SK-N-SH (cell line): ENCODE measurements at regions not wholly inside any gene's neighbourhood (a gene's known extent, or its start where the extent isn't known, plus 50 kb on each side); places are given as distances from the start of the nearest gene placed in this dataset.

ENCODE experiments used
- CTCF ChIA-PET: fragments of 300-600, 350-600 bp; formaldehyde crosslinking; extraction: SDS; loops from one replicate; lab custom pipeline; 2021; lab: Yijun Ruan, JAX
- POLR2A ChIA-PET: fragments of 350-600 bp; sonication (Branson Sonifier 250); formaldehyde crosslinking; extraction: SDS; loops from one replicate; lab custom pipeline; 2020; ENCODE audit warnings: antibody characterized with exemption, inconsistent platforms; lab: Yijun Ruan, JAX
- DNase-seq: peaks from one replicate; pipeline ENCODE4 v3.0.0; 2012
- H2AFZ ChIP-seq: fragments of 200-600 bp; sonication (generic); 2 replicates; pipeline ENCODE4 v1.8.1; 2016; ENCODE audit warnings: antibody characterized with exemption, mild to moderate bottlenecking, low read depth
- H3F3A ChIP-seq: fragments of 200-600 bp; sonication (generic); replicated peaks from 2 replicates; pipeline ENCODE3; 2016; ENCODE audit warnings: antibody characterized with exemption, mild to moderate bottlenecking; ENCODE audit not compliant: insufficient read depth
- H3K27ac ChIP-seq, 2 experiments: fragments of 200-500 bp in 1 of 2; fragments of 200-600 bp in 1 of 2; sonication (Bioruptor generic) in 1 of 2; sonication (generic), shearing (Covaris generic) in 1 of 2; 2 replicates each; pipeline versions ENCODE4 v1.5.1 to v1.6.1; 2014 to 2016; ENCODE audit warnings: low read depth in 2 of 2, inconsistent platforms in 1 of 2, low read length in 1 of 2, mild to moderate bottlenecking in 1 of 2, mixed read lengths in 1 of 2
- H3K27me3 ChIP-seq: fragments of 200-600 bp; sonication (generic), shearing (Covaris generic); 2 replicates; pipeline ENCODE4 v1.6.1; 2016; ENCODE audit warnings: mixed run types; ENCODE audit not compliant: insufficient read depth
- H3K36me3 ChIP-seq, 2 experiments: fragments of 200-500 bp in 1 of 2; fragments of 200-600 bp in 1 of 2; sonication (Bioruptor generic) in 1 of 2; sonication (generic) in 1 of 2; replicated peaks in 1 of 2; 2 replicates each; pipeline versions ENCODE3 to v1.5.1; 2014 to 2016; ENCODE audit warnings: low read length in 1 of 2, mild to moderate bottlenecking in 1 of 2; ENCODE audit not compliant: insufficient read depth in 2 of 2, control insufficient read depth in 1 of 2
- H3K4me1 ChIP-seq, 2 experiments: fragments of 200-500 bp in 1 of 2; fragments of 200-600 bp in 1 of 2; sonication (Bioruptor generic) in 1 of 2; sonication (generic), shearing (Covaris generic) in 1 of 2; 2 replicates each; pipeline versions ENCODE4 v1.5.1 to v1.6.1; 2014 to 2016; ENCODE audit warnings: low read depth in 1 of 2, low read length in 1 of 2, mixed run types in 1 of 2; ENCODE audit not compliant: insufficient read depth in 2 of 2, control insufficient read depth in 1 of 2
- H3K4me2 ChIP-seq: fragments of 200-600 bp; sonication (generic), shearing (Covaris generic); 2 replicates; pipeline ENCODE4 v1.6.1; 2017; ENCODE audit warnings: mixed run types
- H3K4me3 ChIP-seq, 2 experiments: fragments of 200-500 bp in 1 of 2; fragments of 200-600 bp in 1 of 2; sonication (Bioruptor generic) in 1 of 2; sonication (generic), shearing (Covaris generic) in 1 of 2; 2 replicates each; pipeline versions ENCODE4 v1.5.1 to v1.8.1; 2014 to 2016; ENCODE audit warnings: low read depth in 2 of 2, inconsistent platforms in 1 of 2, low read length in 1 of 2, mild to moderate bottlenecking in 1 of 2, mixed read lengths in 1 of 2, moderate library complexity in 1 of 2
- H3K79me2 ChIP-seq: fragments of 200-600 bp; sonication (generic); 2 replicates; pipeline ENCODE4 v1.8.1; 2017; ENCODE audit warnings: mild to moderate bottlenecking; ENCODE audit not compliant: insufficient read depth
- H3K9ac ChIP-seq: fragments of 200-600 bp; sonication (generic); 2 replicates; pipeline ENCODE4 v1.6.1; 2017; ENCODE audit warnings: mixed run types
- H3K9me2 ChIP-seq: fragments of 200-600 bp; sonication (generic); 2 replicates; pipeline ENCODE4 v1.6.1; 2017; ENCODE audit warnings: mixed run types
- H3K9me3 ChIP-seq: fragments of 200-600 bp; sonication (generic); 2 replicates; pipeline ENCODE4 v1.6.1; 2017; ENCODE audit warnings: mixed run types, mild to moderate bottlenecking, moderate library complexity
- H4K20me1 ChIP-seq: fragments of 200-600 bp; sonication (generic); 2 replicates; pipeline ENCODE4 v1.6.1; 2017; ENCODE audit warnings: mild to moderate bottlenecking, mixed run types; ENCODE audit not compliant: insufficient read depth
- CHD2 ChIP-seq: fragments of 150-350 bp; IDR thresholded peaks from 2 replicates; pipeline ENCODE4 v1.6.1; 2018; ENCODE audit warnings: low read length; ENCODE audit not compliant: partially characterized antibody
- ELF1 ChIP-seq: IDR thresholded peaks from 2 replicates; pipeline ENCODE4 v1.4.0; 2012
- EP300 ChIP-seq, 2 experiments: IDR thresholded peaks; 2 replicates each; pipeline versions ENCODE4 v1.4.0 to v1.6.1; 2012; ENCODE audit warnings: borderline replicate concordance in 1 of 2, low read depth in 1 of 2, low read length in 1 of 2
- EZH2phosphoT487 ChIP-seq: fragments of 200-600 bp; sonication (generic); IDR thresholded peaks from 2 replicates; pipeline ENCODE4 v1.6.1; 2017; ENCODE audit warnings: low read depth, mixed run types, mild to moderate bottlenecking, antibody characterized with exemption, moderate library complexity, borderline replicate concordance
- GABPA ChIP-seq: IDR thresholded peaks from 2 replicates; pipeline ENCODE4 v1.4.0; 2012; ENCODE audit warnings: low read depth, mild to moderate bottlenecking
- GATA2 ChIP-seq: sonication (generic); formaldehyde crosslinking; IDR thresholded peaks from 2 replicates; pipeline ENCODE4 v1.5.0; 2020; ENCODE audit warnings: mild to moderate bottlenecking, missing genetic modification reagents
- IRF3 ChIP-seq: fragments of 150-350 bp; IDR thresholded peaks from 2 replicates; pipeline ENCODE4 v1.6.1; 2016; ENCODE audit warnings: mild to moderate bottlenecking, low read depth, low read length
- JUND ChIP-seq: IDR thresholded peaks from 2 replicates; pipeline ENCODE4 v1.4.0; 2012
- MXI1 ChIP-seq: IDR thresholded peaks from 2 replicates; pipeline ENCODE4 v1.6.1; 2012; ENCODE audit warnings: mild to moderate bottlenecking, low read depth, low read length, improper control_type of control experiment
- NFIC ChIP-seq: IDR thresholded peaks from 2 replicates; pipeline ENCODE4 v1.4.0; 2012; ENCODE audit warnings: borderline replicate concordance
- POLR2AphosphoS5 ChIP-seq: IDR thresholded peaks from 2 replicates; pipeline ENCODE4 v1.6.1; 2012; ENCODE audit warnings: low read depth, low read length
- RCOR1 ChIP-seq: fragments of 150-350 bp; IDR thresholded peaks from 2 replicates; pipeline ENCODE4 v1.6.1; 2017; ENCODE audit warnings: antibody characterized with exemption, low read length
- REST ChIP-seq: IDR thresholded peaks from 2 replicates; pipeline ENCODE4 v1.6.1; 2012; ENCODE audit warnings: mild to moderate bottlenecking, low read depth, low read length, moderate library complexity
- RFX5 ChIP-seq: IDR thresholded peaks from 2 replicates; pipeline ENCODE4 v1.6.1; 2012; ENCODE audit warnings: mild to moderate bottlenecking, improper control_type of control experiment, low read length
- RXRA ChIP-seq: IDR thresholded peaks from 2 replicates; pipeline ENCODE4 v1.4.0; 2012; ENCODE audit warnings: low read depth, mild to moderate bottlenecking, borderline replicate concordance
- TAF1 ChIP-seq: IDR thresholded peaks from 2 replicates; pipeline ENCODE4 v1.6.1; 2012; ENCODE audit warnings: low read depth, mild to moderate bottlenecking, low read length, moderate library complexity, borderline replicate concordance
- ZBTB33 ChIP-seq: IDR thresholded peaks from 2 replicates; pipeline ENCODE4 v1.4.0; 2012; ENCODE audit warnings: low read depth, borderline replicate concordance

- H3K9me2 ChIP-seq: no peaks in the 10 kb centered on the region
- H3K36me3 ChIP-seq: no peaks in the 10 kb centered on the region
- no peaks in the 10 kb centered on the region for H3K27me3 ChIP-seq
- H2AFZ ChIP-seq: no peak overlapping the region
- H3K9ac ChIP-seq: no peak overlapping the region
- H3F3A ChIP-seq: no peaks in the 10 kb centered on the region
- TF ChIP-seq GATA2 (no peak), RXRA (no peak), ELF1 (no peak), IRF3 (no peak), TAF1 (no peak), MXI1 (no peak), JUND (no peak), GABPA (no peak), CHD2 (no peak), RCOR1 (no peak), EZH2phosphoT487 (no peak), POLR2AphosphoS5 (no peak), RFX5 (no peak), EP300 (IDR thresholded peaks at IDR 0.05; ENCODE audit: borderline replicate concordance in 1 of 2, low read depth in 1 of 2, low read length in 1 of 2) (no peak), ZBTB33 (no peak), NFIC (no peak), REST (no peak)
- DNase-seq: no peak
- CTCF ChIA-PET: no interaction called here
- POLR2A ChIA-PET: no interaction called here
- H3K4me1 ChIP-seq: no peaks in the 10 kb centered on the region
- no peak overlapping the region for H3K27ac ChIP-seq
- no peaks in the 10 kb centered on the region for H3K79me2 ChIP-seq
- H3K4me3 ChIP-seq: no peak overlapping the region
- no peaks in the 10 kb centered on the region for H3K9me3 ChIP-seq
- H3K4me2 ChIP-seq: no peak overlapping the region
- H4K20me1 ChIP-seq: no peaks in the 10 kb centered on the region
Measured at GRCh38 chr1:75014250-75014649, 119.9 kb upstream of the LHX8 start.
